GM12878 (cell line): ENCODE measurements at regions not wholly inside any gene's neighbourhood (a gene's known extent, or its start where the extent isn't known, plus 50 kb on each side); places are given as distances from the start of the nearest gene placed in this dataset.

Experiments
- NFYA ChIP-seq: IDR thresholded peaks from 2 replicates; pipeline ENCODE4 v1.6.1; 2011; ENCODE audit warnings: low read depth, mild to moderate bottlenecking, low read length, improper control_type of control experiment, borderline replicate concordance
- NR2C1 ChIP-seq: fragments of 450-650 bp; IDR thresholded peaks from 2 replicates; pipeline ENCODE4 v1.6.1; 2017; ENCODE audit warnings: antibody characterized with exemption, mild to moderate bottlenecking, moderate library complexity
- TF ChIP-seq, protein P1 (sequence below): IDR thresholded peaks from 2 replicates; pipeline ENCODE4 v1.6.1; 2011; ENCODE audit warnings: low read depth, mild to moderate bottlenecking, low read length, moderate library complexity, borderline replicate concordance; ENCODE audit errors: extremely low read depth
- TF ChIP-seq, protein P2 (sequence below), 3 experiments: IDR thresholded peaks in 2 of 3; conservative IDR thresholded peaks in 1 of 3; 2 replicates each; pipeline ENCODE4 v1.5.1; 2011; ENCODE audit warnings: low read depth in 3 of 3, low read length in 3 of 3, mild to moderate bottlenecking in 3 of 3, control low read depth in 2 of 3, moderate library complexity in 2 of 3, inconsistent platforms in 1 of 3, mixed read lengths in 1 of 3; ENCODE audit not compliant: control insufficient read depth in 2 of 3, insufficient read depth in 1 of 3; ENCODE audit errors: extremely low read depth in 1 of 3
- TF ChIP-seq, protein P3 (sequence below): fragments of 450-650 bp; formaldehyde crosslinking; IDR thresholded peaks from 2 replicates; pipeline ENCODE4 v1.4.0; 2020; ENCODE audit warnings: mild to moderate bottlenecking, moderate library complexity

- TF ChIP-seq NFYA = no peak
- TF ChIP-seq, protein P1, sequence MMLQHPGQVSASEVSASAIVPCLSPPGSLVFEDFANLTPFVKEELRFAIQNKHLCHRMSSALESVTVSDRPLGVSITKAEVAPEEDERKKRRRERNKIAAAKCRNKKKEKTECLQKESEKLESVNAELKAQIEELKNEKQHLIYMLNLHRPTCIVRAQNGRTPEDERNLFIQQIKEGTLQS = no peak
- TF ChIP-seq, protein P2, sequence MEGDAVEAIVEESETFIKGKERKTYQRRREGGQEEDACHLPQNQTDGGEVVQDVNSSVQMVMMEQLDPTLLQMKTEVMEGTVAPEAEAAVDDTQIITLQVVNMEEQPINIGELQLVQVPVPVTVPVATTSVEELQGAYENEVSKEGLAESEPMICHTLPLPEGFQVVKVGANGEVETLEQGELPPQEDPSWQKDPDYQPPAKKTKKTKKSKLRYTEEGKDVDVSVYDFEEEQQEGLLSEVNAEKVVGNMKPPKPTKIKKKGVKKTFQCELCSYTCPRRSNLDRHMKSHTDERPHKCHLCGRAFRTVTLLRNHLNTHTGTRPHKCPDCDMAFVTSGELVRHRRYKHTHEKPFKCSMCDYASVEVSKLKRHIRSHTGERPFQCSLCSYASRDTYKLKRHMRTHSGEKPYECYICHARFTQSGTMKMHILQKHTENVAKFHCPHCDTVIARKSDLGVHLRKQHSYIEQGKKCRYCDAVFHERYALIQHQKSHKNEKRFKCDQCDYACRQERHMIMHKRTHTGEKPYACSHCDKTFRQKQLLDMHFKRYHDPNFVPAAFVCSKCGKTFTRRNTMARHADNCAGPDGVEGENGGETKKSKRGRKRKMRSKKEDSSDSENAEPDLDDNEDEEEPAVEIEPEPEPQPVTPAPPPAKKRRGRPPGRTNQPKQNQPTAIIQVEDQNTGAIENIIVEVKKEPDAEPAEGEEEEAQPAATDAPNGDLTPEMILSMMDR (IDR thresholded peaks at IDR 0.05 in 2 of 3, conservative IDR thresholded peaks at IDR 0.05 in 1 of 3; ENCODE audit: control insufficient read depth in 2 of 3, extremely low read depth in 1 of 3, insufficient read depth in 1 of 3, low read depth in 3 of 3, low read length in 3 of 3) = no peak
- TF ChIP-seq, protein P3, sequence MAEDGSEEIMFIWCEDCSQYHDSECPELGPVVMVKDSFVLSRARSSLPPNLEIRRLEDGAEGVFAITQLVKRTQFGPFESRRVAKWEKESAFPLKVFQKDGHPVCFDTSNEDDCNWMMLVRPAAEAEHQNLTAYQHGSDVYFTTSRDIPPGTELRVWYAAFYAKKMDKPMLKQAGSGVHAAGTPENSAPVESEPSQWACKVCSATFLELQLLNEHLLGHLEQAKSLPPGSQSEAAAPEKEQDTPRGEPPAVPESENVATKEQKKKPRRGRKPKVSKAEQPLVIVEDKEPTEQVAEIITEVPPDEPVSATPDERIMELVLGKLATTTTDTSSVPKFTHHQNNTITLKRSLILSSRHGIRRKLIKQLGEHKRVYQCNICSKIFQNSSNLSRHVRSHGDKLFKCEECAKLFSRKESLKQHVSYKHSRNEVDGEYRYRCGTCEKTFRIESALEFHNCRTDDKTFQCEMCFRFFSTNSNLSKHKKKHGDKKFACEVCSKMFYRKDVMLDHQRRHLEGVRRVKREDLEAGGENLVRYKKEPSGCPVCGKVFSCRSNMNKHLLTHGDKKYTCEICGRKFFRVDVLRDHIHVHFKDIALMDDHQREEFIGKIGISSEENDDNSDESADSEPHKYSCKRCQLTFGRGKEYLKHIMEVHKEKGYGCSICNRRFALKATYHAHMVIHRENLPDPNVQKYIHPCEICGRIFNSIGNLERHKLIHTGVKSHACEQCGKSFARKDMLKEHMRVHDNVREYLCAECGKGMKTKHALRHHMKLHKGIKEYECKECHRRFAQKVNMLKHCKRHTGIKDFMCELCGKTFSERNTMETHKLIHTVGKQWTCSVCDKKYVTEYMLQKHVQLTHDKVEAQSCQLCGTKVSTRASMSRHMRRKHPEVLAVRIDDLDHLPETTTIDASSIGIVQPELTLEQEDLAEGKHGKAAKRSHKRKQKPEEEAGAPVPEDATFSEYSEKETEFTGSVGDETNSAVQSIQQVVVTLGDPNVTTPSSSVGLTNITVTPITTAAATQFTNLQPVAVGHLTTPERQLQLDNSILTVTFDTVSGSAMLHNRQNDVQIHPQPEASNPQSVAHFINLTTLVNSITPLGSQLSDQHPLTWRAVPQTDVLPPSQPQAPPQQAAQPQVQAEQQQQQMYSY (CRISPR knock-in tag) = no peak
- TF ChIP-seq NR2C1 = no peak
Observed at GRCh38 chrX:115713460-115713859, 152.5 kb downstream of the PLS3 start.
